ENCODE measurements at regions not wholly inside any gene's neighbourhood (a gene's known extent, or its start where the extent isn't known, plus 50 kb on each side); places are given as distances from the start of the nearest gene placed in this dataset.

DNA sequence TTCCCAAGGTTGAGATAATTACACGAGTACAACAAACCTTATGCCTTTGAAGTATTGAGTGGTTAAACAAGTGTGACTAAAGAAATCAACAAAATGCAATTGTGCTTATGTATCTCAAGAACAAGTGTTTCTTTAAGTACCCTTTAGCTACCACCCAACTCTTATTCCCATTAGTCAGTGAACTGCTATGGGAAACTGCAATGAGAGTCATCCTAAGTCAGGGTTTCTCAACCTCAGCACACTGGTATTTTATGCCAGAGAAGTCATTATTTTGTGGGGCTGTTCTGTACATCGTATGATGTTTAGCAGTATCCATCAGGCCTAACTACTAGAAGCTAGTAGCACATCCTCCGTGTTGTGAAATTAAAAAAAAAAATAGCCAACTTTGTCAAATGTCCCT, 549.1 kb upstream of the BOD1L1 start:
- no peak overlapping the region for H3K27ac Mint-ChIP-seq
- H3K27me3 Mint-ChIP-seq, result no peaks in the 10 kb centered on the region
- no peaks in the 10 kb centered on the region for H3K36me3 Mint-ChIP-seq (ENCODE audit: low read depth)
- H3K4me3 Mint-ChIP-seq, result no peak overlapping the region
- H3K4me1 Mint-ChIP-seq (ENCODE audit: low read depth), result peaks cover 32% of the 10 kb centered on the region
- H3K9me3 Mint-ChIP-seq, result no peaks in the 10 kb centered on the region
- DNase-seq, result no peak

DNA sequence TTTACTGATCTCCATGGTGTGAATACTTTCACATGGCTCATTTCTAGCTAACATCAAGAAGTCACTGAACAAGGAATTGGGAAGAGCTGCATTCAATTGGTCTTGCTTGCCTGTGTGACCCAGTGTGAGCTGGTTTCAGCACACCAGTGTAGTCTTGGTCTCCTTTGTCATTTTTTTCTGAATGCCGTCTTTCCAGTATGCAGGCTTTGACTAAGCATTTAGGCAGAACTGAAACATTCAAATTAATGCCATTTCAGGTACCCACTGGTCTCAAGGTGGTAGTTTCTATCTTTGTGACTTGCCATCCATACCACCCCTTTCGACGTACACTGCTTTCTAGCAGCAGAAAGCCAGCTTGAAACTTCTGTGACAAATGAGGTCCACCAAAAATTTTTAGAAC, 550.5 kb upstream of the BOD1L1 start:
- Mint-ChIP-seq H3K4me3 (no peak overlapping the region), H3K27ac (peak overlapping the region; percentile 76), H3K27me3 (no peaks in the 10 kb centered on the region), H3K36me3 (ENCODE audit: low read depth) (no peaks in the 10 kb centered on the region), H3K4me1 (ENCODE audit: low read depth) (peaks cover 32% of the 10 kb centered on the region), H3K9me3 (no peaks in the 10 kb centered on the region)
- DNase-seq, result no peak

DNA sequence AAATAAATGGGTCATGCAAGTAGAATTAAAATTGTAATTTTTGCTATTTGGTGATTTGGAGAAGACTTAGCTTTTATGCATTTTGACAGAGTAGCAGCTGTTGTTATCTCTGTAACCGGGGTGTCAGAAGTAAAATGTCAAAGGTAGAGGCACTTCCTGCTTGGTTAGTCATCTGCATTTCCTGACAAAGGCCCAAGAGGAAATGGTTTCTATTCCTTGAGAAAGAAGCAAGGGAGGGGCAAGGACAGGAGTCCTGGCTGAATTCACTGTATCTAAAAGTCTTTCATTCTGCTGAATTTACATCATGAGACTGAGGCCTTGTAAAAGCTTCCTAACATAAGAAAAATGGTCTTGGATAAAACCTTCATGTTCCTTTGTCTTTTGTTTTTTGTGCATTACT, 550.9 kb upstream of the BOD1L1 start:
- no peak overlapping the region for H3K4me3 Mint-ChIP-seq
- H3K27ac Mint-ChIP-seq, result peak overlapping the region; percentile 76
- H3K4me1 Mint-ChIP-seq (ENCODE audit: low read depth), result peaks cover 32% of the 10 kb centered on the region

DNA sequence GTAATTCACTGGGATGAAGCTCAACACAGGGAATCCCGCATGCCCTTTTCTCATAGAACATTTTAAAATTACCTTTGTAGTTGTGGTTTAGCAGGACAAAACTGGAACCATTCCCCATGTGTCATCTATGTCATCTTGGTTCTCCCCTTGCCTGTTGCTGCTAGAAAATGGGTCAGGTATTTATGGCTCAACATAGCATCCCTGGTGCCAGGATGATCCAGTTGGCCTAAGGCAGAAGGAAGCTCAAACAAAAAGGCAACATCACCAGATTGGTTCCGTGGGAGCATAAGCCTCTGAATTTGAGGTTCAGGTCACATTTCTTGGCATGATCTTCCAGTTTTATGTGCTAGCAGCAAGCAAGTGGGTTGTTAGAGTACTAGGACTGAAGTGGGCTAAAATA, 552.6 kb upstream of the BOD1L1 start:
- Mint-ChIP-seq H3K27ac (no peak overlapping the region), H3K27me3 (no peaks in the 10 kb centered on the region), H3K4me3 (no peak overlapping the region), H3K4me1 (ENCODE audit: low read depth) (peaks cover 32% of the 10 kb centered on the region), H3K9me3 (no peaks in the 10 kb centered on the region), H3K36me3 (ENCODE audit: low read depth) (no peaks in the 10 kb centered on the region)
- no peak for DNase-seq

More for the DNA sequence above, 550.9 kb upstream of the BOD1L1 start:
- Mint-ChIP-seq H3K27me3 (no peaks in the 10 kb centered on the region), H3K9me3 (no peaks in the 10 kb centered on the region), H3K36me3 (ENCODE audit: low read depth) (no peaks in the 10 kb centered on the region)
- DNase-seq, result no peak

DNA sequence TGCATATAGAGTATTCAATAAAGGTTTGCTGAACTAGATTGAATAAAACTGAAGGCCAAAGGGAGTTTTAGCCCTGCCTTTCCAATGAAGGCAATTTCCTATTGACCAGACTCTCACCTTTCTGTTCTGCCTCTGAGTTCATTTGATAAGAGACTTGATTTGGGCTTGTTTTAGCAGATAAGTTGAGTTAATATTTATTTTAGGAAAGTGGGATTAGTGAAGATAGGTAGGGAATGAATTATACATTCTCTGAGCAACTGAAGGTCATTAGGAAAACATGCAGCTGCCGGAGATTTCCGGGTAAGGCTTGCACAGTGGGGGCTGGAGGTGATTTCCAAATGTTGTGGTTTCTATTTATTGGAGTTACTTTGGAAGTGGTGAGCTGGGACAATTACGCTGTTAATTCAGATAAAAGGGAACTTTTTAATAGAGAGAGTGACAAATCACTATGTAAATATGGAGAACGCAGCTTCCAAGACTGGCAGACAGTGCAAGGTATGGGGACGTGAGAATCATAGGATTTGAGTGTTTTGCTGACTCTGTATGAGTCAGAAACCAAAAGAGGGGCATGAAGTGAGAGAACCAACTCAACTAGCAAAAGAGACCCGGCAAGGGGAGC, 553.6 kb upstream of the BOD1L1 start:
- no peak for DNase-seq
- H3K27ac Mint-ChIP-seq, result no peak overlapping the region
- no peaks in the 10 kb centered on the region for H3K27me3 Mint-ChIP-seq
- no peaks in the 10 kb centered on the region for H3K9me3 Mint-ChIP-seq
- no peak overlapping the region for H3K4me3 Mint-ChIP-seq
- H3K4me1 Mint-ChIP-seq (ENCODE audit: low read depth), result peaks cover 32% of the 10 kb centered on the region
- no peaks in the 10 kb centered on the region for H3K36me3 Mint-ChIP-seq (ENCODE audit: low read depth)

DNA sequence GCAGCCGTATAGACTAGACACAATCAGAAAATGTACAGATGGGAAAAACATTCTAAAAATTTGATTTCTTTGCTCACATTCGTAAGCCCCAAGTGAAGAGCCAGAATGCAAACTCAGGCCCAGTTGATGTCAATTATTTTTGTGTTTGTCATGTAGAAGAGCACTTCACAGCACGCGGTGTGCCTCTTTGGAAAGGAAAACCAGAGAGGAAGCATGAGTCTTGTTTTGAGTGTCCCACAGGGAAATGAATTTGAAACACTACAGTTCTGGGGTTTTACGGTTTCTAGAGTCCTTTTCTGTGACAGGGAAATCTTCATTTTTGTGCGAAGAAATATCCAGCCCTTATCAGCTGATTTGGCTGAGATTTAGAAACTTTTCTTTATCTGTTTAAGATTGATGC, 554.6 kb upstream of the BOD1L1 start:
- H3K9me3 Mint-ChIP-seq, result no peaks in the 10 kb centered on the region
- no peaks in the 10 kb centered on the region for H3K27me3 Mint-ChIP-seq
- peaks cover 24% of the 10 kb centered on the region for H3K4me1 Mint-ChIP-seq (ENCODE audit: low read depth)
- H3K27ac Mint-ChIP-seq, result no peak overlapping the region
- no peak for DNase-seq
- no peak overlapping the region for H3K4me3 Mint-ChIP-seq
- no peaks in the 10 kb centered on the region for H3K36me3 Mint-ChIP-seq (ENCODE audit: low read depth)

DNA sequence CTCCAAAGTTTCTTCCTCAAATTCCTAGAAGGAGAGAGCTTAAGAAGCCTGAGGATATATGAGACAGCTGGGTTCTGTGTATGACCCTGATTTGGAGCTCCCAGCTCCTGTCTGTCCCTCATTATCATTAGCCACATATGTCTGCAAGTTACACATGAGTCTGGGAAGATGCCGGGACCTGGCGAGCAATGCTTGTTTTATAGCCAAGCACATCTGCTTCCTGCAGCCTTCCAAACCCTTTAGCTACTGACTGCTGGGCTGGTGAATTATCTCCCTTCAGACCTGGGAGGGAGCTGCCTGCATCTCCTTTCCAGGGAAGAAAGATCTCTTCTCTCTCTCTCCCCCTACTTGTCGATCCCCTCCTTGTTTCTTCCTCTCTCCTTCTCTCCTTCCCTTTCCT, 556.7 kb upstream of the BOD1L1 start:
- Mint-ChIP-seq H3K4me3 (no peak overlapping the region), H3K27ac (no peak overlapping the region), H3K36me3 (ENCODE audit: low read depth) (no peaks in the 10 kb centered on the region), H3K27me3 (no peaks in the 10 kb centered on the region), H3K9me3 (no peaks in the 10 kb centered on the region), H3K4me1 (ENCODE audit: low read depth) (peaks cover 4% of the 10 kb centered on the region)
- no peak for DNase-seq

DNA sequence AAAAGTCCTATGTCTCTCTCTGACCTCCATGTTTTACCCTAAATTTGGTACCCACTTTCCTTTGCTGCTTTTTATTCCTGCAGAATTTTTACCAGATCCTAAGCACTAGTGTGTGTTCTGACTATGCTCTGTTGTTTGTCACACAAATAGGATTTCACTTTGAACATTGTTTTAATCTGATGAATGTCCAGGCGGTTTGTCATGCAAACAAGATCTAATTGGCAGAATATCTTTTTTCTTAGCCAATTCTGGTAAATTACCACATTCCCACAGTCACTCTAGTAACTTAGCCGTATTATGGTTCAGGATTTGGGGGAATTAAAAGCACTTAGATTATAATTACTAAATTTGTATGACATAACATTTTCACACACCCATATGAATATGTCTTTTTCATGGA, 557.2 kb upstream of the BOD1L1 start:
- peaks cover 2% of the 10 kb centered on the region for H3K4me1 Mint-ChIP-seq (ENCODE audit: low read depth)
- no peaks in the 10 kb centered on the region for H3K9me3 Mint-ChIP-seq
- no peaks in the 10 kb centered on the region for H3K27me3 Mint-ChIP-seq
- H3K4me3 Mint-ChIP-seq, result no peak overlapping the region
- no peaks in the 10 kb centered on the region for H3K36me3 Mint-ChIP-seq (ENCODE audit: low read depth)
- no peak overlapping the region for H3K27ac Mint-ChIP-seq
- no peak for DNase-seq

DNA sequence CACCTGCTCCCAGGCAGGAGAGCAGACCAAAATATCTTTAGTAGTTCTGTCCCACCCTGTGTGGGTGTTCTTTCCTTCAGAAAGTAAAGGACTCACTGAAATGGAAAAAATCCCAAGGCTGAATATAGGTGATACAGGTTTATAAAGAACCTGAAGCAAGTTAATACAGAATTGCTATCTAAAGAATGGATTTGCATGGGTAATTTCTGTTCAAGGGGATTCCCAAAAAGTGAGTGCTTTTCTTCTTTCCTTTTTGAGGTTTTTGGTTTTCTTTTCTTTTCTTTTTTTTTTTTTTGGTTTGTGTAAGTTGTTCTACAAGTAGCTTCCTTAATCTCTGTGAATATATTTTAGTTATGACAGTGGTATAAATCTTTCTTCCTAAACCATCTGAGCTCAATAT, 560.7 kb upstream of the BOD1L1 start:
- Mint-ChIP-seq H3K27ac (no peak overlapping the region), H3K36me3 (ENCODE audit: low read depth) (no peaks in the 10 kb centered on the region), H3K9me3 (peaks cover 5% of the 10 kb centered on the region), H3K4me1 (ENCODE audit: low read depth) (no peaks in the 10 kb centered on the region), H3K4me3 (no peak overlapping the region), H3K27me3 (peaks cover 3% of the 10 kb centered on the region)
- no peak for DNase-seq

DNA sequence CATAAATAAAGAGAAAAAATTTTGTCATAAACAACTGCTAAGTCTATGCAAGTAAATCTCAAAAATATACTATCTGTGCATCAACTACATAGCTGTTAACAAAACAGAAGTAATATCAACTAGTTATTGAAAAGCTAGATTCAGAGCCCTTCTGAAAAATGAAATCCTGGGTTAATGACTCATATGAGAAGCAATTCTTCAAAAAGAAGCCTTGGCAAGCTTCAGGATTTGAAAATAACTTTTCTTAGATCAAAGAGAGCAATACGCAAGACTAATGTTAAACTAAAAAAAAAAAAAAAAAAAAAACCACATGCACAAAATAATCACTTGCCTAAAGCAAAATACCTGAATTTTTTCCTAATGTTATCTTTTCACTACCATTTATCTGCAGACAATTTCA, 566.1 kb upstream of the BOD1L1 start:
- Mint-ChIP-seq H3K27me3 (peaks cover 3% of the 10 kb centered on the region), H3K36me3 (ENCODE audit: low read depth) (no peaks in the 10 kb centered on the region), H3K4me1 (ENCODE audit: low read depth) (no peaks in the 10 kb centered on the region), H3K4me3 (no peak overlapping the region), H3K27ac (no peak overlapping the region), H3K9me3 (peaks cover 5% of the 10 kb centered on the region)
- no peak for DNase-seq

DNA sequence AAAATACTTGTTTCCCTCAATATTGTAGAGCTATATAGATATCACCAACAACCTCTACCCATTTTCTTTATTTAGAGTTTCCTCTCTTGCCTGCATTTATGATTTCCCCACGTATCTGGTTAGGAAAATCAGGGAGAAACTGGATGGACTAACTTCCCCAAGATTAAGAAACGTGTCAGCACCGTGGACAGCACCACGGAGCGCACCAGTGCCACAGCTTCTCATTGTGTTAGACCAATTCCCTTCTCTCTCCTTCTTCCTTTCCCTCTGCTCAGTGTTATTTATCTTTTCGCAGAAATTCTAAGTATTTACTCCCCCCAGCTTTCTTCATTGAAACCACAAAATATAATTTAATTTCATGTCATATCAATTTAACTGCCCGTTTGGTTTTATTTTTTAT, 568.6 kb upstream of the BOD1L1 start:
- DNase-seq, result no peak
- peaks cover 4% of the 10 kb centered on the region for H3K27me3 Mint-ChIP-seq
- peaks cover 4% of the 10 kb centered on the region for H3K9me3 Mint-ChIP-seq
- no peaks in the 10 kb centered on the region for H3K36me3 Mint-ChIP-seq (ENCODE audit: low read depth)
- no peak overlapping the region for H3K4me3 Mint-ChIP-seq
- H3K4me1 Mint-ChIP-seq (ENCODE audit: low read depth), result no peaks in the 10 kb centered on the region
- no peak overlapping the region for H3K27ac Mint-ChIP-seq

DNA sequence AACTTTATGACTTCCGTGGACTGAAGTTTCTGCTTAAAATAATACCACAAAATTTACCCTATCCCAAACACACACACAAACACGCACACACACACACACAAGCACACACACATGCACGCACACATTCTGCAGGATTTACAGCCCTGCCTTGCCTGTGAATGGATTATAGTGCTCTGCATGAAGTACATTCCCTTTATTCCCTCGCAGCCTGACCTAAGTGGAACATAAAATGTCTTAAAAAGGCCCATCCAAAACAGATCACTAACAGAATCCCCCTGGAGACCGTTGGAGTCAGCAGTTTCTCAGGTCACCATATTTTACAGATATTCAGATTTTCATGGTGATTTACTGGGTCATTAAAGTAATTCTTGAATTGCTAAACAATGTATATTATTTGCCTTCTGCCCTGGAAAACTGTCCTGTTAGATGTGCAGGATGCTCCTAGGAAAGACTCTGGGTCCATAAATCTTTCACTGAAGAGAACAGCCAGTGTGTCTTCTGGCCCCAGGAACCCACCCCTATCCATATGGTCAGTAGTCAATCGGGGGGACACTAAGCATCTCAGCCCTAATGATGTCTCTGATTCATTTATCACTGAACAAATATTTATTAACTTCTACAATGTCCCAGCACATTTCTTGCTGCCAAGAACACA, 587.7 kb upstream of the BOD1L1 start:
- DNase-seq, result no peak
- Mint-ChIP-seq H3K27ac (no peak overlapping the region), H3K36me3 (ENCODE audit: low read depth) (no peaks in the 10 kb centered on the region), H3K27me3 (peaks cover 4% of the 10 kb centered on the region), H3K9me3 (peaks cover 5% of the 10 kb centered on the region), H3K4me1 (ENCODE audit: low read depth) (no peaks in the 10 kb centered on the region), H3K4me3 (no peak overlapping the region)

DNA sequence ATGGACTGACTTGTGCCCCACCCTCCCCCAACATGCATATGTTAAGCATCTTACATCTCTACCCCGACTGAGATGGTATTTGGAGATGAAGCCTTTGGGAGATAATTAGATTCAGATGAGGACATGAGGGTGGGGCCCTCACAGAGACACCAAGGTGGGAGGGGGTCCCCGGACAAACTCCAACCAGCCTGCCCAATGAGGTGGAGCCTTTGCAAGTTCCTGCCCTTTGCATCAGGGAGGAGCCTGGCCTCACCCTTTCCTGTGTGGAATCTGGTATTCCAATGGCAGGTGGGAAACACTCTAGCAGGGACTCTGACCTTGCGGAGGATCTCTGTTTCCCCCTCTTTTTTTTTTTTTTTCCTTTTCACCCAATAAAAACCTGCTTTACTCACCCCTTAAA, 589.9 kb upstream of the BOD1L1 start:
- H3K4me3 Mint-ChIP-seq, result no peak overlapping the region
- peaks cover 5% of the 10 kb centered on the region for H3K9me3 Mint-ChIP-seq
- H3K4me1 Mint-ChIP-seq (ENCODE audit: low read depth), result no peaks in the 10 kb centered on the region
- no peak for DNase-seq
- no peaks in the 10 kb centered on the region for H3K36me3 Mint-ChIP-seq (ENCODE audit: low read depth)
- no peak overlapping the region for H3K27ac Mint-ChIP-seq
- H3K27me3 Mint-ChIP-seq, result peaks cover 4% of the 10 kb centered on the region

DNA sequence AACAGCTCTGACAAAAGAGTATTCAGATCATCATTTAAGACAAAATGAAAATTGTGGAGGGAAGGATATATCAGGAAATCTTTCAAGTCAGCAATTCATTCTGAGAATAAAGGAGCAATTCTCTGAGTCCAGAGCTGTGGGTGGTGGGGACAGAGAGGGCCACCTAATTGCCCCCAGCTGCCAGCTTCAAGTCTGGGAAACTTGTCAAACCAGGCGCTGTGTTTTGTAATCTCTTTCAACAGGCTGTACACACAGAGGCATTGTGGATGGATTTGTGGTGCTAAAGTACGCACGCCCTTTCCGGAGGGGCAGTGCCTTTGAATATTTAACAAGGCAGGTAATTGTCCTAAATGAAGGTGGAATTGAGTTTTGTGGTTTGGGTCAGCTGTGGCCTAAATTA, 591.1 kb upstream of the BOD1L1 start:
- H3K4me3 Mint-ChIP-seq, result no peak overlapping the region
- no peaks in the 10 kb centered on the region for H3K9me3 Mint-ChIP-seq
- H3K36me3 Mint-ChIP-seq (ENCODE audit: low read depth), result no peaks in the 10 kb centered on the region
- no peak overlapping the region for H3K27ac Mint-ChIP-seq
- no peak for DNase-seq
- no peaks in the 10 kb centered on the region for H3K4me1 Mint-ChIP-seq (ENCODE audit: low read depth)
- no peaks in the 10 kb centered on the region for H3K27me3 Mint-ChIP-seq

DNA sequence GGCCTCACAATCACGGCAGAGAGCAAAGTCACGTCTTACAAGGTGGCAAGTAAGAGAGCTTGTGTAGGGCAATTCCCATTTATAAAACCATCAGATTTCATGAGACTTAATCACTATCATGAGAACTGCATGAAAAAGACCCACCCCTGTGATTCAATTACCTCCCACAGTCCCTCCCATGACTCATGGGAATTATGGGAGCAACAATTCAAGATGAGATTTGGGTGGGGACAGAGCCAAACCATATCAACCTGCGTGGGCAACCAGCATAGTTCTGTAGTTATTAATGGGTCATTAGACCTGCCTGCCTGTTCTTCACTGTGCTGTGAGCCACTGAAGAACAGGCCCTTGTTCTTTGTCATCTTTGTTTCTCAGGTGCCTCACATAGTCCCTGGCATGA, 593.7 kb upstream of the BOD1L1 start:
- Mint-ChIP-seq H3K27ac (no peak overlapping the region), H3K9me3 (no peaks in the 10 kb centered on the region), H3K4me1 (ENCODE audit: low read depth) (no peaks in the 10 kb centered on the region), H3K36me3 (ENCODE audit: low read depth) (no peaks in the 10 kb centered on the region), H3K4me3 (no peak overlapping the region), H3K27me3 (no peaks in the 10 kb centered on the region)
- no peak for DNase-seq

Measured in activated T-cell treated with anti-CD3 and anti-CD28 coated beads, Interleukin-2, amount 50 U/mL, for 24 hours (primary cell).